HG03469 (cell line): ENCODE measurements at regions not wholly inside any gene's neighbourhood (a gene's known extent, or its start where the extent isn't known, plus 50 kb on each side); places are given as distances from the start of the nearest gene placed in this dataset.
"Not testable (repeated sequence)": the region's sequence is repeated elsewhere in the genome, so short reads cannot be mapped to it uniquely, and the experiment has no call there.

Experiments
- ATAC-seq: cut with Tn5 transposase; IDR thresholded peaks from one replicate; pipeline ENCODE4 v1.9.1; 2021; ENCODE audit warnings: mild to moderate bottlenecking, moderate library complexity, moderate number of reproducible peaks; ENCODE audit not compliant: unreplicated experiment

DNA sequence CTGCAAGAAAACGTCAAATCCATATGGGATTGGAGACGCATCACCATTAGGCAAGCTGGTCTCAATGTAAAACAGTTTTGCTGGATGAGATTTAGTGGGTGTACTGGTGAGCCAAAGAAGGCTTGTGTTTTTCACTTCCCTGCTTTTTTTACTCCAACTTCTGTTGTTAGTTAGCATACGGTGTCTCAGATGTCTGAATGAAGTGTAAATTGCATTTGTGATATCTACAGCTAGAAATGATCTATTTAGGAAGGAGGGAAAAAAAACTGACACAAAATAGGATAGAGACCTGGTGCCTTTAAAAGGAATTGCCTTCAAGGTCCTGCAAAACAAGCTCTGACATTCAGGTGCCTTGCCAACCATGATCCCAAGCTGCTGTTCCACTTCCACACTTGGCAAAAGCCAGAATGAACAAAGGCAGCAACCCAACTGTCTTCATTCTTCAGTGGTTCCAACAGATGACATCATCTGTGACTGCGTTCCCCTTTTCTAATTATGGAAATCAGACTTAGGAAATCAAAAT is 104.2 kb upstream of the RAI14 start:
- no peak for ATAC-seq

DNA sequence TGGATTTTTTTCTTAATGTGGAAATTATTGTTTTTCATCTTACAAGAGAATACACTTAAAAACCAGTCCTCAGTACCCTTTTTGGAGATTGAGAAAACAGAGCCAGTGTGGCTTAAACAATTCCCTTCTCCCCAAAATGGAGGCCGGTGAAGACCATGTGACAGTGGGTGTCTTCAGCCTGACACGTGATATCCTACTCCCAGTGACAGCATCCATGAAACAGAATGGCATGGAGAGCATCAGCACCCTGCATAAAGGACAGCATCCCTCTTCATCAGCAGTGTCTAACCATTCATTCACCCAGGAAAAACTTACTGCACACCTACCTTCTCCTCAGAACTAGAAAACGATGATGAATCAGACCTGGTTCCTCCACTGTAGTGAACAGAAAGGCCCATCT is 103.4 kb upstream of the RAI14 start:
- no peak for ATAC-seq

DNA sequence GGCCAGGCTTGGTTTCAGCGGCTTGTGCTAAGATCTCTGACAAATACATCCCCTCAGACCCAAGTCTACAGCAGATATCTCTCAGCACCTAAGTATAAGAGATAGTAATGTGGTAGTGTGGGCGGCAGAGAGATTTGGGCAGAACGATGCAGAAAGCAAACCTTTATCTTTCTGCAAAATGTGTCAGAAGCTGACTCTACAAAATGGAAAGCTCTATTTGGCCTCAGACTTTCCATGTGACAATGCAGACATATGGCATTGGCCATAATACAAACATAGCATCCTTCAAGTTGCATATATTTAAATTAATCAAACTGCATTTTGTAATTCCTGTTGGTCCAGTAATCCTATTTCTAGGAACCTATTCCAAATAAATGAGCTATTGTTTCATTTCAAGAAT is 102.5 kb upstream of the RAI14 start:
- ATAC-seq, result no peak

DNA sequence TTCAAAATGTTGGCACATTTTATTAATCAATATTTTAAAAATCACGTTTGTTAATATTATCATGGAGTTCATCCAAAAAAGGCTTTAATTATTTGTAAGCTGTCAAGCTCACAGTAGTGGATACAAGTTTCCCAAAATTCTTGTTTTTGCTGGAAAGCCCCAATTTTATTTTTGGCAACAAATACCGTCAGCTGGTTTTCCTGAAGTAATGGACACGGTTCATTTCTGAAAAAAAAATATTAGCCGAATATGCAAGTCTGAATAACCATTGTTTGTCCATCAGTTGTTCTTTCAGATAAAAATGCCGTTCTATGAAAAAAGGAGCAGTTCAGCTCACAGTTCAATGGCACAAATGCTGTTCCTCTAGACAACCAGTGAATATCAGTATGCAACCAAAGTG is 101.5 kb upstream of the RAI14 start:
- no peak for ATAC-seq

DNA sequence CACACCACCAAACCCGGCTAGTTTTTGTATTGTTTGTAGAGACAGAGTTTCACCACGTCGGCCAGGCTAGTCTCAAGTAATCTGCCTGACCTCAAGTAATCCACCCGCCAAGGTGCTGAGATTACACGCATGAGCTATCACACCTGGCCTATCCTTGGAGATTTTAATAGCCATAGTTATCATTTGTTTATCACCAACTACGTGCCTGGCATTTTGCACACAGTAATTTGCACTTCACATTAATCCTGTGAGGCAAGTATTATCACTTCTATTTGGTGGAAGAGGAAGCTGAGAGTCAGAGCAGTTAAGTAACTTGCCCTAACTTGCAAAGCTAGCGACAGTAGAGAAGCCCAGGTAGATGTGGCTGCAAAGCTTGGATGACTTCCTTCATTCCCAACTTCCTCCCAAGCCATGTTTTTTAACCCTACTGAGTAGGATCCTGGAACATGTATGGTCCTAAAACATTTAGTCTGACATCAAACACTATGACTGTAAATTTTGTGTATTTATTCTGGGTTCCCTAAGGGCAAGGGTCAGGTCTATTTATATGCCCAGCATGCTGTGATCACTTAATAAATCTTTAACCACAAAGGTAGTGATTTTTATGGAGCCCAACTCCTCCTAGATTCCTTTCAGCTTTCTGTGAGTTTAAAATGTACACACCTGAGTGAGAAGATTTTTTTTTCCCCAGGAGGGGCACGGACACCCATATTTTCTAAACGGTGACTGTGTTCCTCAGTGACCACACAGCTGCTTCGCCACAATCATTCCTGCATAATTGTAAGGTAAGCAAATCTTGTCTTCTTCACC is 100.2 kb upstream of the RAI14 start:
- no peak for ATAC-seq

DNA sequence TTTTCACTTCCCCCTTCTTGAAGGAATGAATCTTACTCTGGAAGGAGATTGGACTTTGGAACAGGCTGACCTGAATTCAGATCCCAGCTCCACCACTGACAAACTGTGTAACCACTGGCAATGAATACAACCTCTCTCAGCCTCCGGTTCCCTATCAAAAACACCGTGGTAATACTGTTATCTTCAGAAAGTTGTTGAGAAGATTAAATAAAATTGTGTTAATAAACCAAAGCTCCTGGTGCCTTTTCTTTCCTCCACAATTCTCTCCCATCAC is 99.7 kb upstream of the RAI14 start:
- no peak for ATAC-seq

DNA sequence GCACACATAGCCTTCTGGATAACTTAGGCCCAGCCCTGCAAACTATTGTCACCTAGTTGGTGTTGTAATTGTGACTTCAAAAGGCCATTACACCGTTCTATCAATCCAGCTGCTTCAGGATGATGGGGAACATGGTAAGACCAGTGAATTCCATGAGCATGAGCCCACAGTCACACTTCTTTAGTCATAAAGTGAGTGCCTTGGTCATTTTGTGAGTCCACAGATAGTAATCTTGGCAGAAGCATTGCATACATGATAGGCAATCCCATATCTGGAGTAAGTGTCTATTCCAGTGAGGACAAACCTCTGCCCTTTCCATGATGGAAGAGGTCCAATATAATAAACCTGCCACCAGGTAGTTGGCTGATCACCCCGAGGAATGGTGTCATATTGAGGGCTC is 94.5 kb upstream of the RAI14 start:
- not testable (repeated sequence) for ATAC-seq

DNA sequence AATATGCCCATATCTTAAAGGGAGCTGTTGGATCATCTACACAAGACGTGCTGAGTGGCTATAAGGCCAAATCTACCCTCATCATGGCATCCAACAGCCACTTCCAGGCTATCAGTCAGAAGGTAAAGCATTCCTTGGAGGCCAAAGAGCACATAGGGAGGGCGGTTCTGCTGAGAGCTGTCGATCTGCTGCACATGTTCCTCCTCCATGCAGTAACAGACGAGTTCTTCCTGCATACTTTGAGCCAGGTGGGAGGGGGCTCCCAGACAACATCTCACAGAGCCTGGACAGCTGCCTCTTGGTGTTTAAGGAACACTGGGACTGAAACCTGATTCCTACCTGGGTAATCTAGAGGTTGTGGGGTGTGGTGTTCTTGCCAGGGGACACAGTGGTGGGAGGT is 93.3 kb upstream of the RAI14 start:
- no peak for ATAC-seq

DNA sequence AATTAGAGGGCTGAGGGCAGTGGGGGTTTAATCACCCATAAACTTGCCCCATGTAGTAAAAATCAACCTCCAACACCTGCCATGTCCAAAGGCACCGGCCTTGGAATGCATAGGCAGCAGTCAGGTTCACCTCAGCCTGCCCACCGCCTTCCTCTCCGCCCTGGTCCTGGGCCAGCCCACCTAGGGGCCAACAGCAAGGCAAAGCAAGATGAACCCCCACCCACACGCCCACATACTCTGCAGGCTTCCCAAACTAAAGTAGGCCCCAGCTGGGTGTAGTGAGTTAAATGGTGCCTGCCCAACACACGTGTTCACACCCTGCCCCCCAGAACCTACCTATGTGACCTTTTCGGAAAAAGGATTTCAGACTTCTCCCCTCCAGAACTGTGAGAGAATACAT is 92.9 kb upstream of the RAI14 start:
- ATAC-seq, result no peak

DNA sequence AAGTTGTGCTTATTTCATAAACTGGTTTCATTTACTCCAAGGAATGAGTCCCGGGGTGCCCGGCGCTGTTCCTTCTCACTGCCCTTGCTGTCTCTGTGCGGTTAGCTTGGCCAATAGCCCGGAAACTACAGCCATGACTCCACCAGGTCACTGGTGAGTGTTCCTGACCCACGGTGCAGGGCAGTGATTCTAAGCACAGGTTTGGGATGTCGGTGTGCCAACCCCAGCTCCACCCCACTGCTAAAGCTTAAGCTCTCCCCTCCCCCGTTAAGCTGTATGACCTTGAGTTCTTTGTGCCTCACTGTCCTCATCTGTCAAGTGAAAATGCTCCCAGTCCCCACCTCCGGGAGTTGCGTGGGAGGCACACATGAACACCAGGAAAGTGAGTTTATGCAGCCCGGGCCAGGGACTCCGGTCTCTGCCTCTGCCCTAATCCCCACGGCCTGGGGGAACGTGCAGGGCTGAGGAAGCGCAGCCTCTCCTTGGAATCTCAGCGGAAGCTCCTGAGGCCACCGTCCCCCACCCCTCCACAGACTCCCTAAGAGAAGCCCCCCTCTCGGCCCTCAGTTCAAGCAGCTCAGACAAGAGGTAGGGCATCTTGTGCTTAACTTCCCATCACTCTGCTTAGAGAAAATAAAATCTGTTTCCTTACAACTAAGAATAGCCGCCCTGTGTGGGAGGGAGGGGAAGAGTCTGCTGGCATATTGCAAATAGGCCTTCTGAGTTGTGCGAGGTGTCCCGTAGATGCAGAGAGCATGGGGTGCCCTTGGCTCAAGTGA is 92.0 kb upstream of the RAI14 start:
- ATAC-seq, result no peak

DNA sequence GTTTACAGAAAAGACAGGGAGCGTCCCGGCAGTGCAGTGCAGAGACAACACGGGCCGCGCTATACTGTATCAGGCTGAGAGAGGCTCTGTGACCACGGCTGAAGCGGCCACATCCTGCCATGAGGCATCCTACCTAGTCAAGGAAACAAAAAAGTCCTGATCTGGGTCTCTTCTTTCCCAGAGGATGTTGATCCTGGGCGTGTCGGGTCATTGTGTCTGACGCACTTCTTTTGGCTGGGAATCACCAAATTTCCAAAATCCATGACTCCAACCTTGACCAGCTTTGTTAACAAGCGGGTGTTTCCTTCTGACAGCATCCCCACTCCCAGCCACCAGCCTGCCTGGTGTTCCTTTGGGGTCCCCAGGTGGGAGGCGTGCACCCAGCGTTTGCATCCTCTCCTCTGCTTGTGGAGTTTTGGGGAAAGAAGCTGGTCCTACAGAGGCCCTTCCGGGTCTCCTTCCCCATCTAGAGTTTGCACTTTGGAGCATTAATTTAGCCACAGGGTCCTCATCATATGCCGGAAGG is 91.4 kb upstream of the RAI14 start:
- ATAC-seq, result no peak

DNA sequence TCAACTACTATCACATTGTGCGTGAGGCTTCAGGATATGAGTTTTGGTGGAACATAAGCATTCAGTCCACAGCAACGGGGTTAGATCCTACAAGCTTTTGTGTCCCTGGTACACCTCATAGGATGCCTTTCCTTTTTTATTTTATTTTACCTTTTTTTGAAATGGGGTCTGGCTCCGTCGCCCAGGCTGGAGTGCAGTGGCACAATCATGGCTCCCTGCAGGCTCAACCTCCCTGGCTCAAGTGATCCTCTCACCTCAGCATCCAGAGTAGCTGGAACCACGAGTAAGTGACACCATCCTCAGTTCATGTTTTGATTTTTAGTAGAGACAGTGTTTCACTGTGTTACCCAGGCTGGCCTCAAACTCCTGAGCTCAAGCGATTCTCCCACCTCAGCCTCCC is 86.0 kb upstream of the RAI14 start:
- ATAC-seq, result no peak

DNA sequence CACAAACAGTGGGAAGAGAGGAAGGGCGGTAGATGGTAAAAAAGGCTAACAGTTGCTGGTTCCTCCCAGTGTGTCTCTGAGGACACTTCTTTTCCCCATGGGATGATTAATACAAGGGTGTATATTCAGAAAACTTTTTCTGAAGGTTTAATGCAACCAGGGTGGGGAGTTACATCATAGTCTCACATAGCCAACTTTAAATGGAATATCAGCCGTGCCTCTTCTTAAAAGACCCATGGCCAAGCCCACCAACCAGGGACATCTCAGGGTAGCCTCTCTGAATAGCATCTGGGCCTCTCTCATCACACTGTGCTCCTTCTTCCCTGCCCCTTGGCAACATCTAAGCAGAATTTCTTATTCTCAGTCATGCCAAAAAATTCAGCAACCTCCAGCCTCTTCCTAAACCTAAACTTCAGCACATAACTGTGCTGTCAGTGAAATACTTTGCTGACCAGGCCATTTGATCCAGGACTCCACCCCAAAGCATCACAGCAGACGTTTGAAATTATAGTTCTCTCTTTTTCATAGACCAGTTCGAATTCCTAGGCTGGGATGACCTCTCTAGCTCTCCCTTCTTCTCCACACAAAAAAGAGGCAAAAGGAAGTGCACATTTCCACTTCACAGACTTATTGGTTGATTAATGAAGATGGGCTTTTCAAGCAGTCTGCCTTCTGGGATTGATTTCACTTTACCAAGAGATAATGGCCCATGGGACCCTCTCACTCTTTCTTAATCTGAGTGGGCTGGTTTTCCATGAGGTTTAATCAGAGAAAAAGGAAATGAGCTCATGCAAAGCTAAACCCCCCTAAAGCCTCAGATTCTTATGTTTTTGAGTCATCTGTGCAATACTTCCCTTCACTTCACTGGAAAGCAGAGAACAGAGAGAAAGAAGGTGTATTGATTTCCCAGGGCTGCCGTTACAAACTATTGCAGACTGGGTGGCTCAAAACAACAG is 85.1 kb upstream of the RAI14 start:
- ATAC-seq, result no peak

DNA sequence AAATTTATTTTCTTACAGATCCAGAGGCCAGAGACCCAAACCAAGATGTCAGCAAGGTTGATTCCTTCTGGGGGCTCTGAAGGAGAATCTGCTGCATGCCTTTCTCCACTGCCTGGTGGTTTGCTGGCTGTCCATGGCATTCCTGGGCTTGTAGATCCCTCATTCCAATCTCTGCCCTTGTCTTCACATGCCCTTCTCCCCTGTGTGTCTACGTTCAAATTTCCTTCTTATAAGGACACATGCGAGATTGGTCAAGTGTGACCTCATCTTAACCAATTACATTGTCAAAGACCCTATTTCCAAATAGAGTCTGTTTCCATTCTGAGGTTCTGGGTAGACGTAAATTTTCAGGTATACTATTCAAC is 84.5 kb upstream of the RAI14 start:
- ATAC-seq, result no peak

DNA sequence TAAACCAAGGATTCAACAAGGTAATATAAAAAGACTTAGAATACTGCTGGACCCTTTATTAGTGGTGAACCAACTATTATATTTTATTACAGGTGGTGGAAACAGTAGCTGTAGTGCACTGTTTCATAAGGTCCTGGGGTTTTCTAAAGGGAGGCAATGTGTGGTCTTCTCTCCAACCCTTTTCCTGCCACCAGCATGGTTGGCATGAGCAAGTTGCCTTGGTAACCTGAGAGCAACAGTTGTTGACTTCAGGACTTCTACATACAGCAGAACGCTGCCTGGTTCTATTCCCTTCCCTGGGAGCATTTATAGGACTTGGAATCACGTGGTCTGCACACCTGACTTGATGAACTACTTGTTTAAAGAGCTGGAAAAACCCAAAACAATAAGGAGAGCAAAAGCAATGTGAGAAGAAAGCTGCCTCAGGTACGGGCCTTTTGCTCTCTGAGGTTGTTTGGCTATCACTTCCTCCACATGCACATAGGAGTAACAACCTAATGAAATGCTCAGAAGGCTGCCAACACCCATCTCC is 81.1 kb upstream of the RAI14 start:
- ATAC-seq, result no peak

DNA sequence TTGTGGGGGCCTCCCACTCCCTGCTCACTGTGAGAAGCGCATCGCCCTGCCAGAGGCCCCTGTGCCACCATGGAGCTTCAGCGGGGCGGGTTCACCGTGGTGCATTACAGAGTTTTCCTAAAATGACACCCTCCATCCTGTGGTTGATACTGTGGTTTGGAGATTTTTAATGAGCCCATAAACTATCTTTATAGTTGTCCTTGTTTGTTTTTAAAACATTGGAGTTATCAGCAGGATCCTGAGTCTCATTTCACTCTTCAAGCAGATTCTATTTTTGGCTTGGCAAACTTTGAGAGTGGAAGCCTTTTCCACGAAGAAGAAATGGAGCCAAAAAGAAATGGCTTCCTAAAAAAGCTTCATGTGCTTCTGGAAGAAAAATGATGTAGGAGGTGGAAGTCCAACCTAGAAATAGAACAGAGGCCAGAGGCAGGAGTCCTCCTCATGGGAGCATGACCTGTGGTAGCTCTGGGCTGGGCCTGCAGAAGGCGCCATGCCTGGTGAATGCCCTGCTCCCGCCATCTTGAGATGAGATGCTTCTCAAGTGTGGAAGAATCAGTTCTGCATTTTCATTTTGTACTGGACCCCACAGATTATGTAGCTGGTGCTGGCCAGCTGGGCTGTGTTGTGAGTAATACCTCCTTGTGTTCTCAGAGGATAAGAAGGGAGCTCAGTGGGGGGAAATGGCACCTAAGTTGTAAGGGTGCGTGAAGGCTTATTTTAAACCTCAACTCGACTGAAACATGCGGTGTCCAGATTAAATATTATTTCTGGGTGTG is 79.0 kb upstream of the RAI14 start:
- ATAC-seq, result no peak

DNA sequence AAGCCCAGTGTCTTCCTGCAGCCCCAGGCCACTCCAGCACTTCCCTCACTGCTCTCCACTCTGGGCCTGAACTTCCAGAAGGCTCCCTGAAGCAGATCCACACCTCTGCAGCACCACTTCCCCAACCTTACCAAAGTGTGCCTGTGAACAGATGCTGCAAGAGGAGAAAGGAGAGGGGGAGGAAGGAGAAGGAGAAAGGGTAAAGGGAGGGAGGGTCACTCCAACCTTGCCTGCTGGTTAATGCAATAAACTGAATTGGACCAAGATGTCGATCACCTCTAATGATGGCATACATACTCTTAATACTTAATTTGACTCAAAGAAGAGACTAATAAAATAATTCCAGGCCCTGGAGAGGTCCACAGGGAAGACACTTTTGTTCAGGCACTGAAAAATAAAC is 77.2 kb upstream of the RAI14 start:
- no peak for ATAC-seq

DNA sequence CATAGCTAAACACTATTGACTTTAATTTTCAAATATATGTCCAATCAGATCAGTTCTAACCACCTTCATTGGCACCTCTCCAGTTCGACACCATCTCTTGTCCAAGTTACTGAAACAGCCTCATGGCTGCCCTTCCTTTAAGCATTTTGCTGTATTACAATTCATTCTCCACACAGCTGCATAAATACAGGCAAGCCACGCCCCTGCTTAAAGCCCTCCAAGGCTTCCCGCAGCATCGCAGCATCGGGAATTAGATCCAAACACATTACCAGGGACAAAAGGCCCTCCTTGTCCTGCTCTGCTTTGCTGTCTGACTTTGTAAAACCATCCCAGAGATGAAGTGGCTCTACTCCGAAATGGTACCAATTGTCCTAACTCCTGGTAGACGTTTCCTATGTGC is 75.1 kb upstream of the RAI14 start:
- ATAC-seq, result no peak

DNA sequence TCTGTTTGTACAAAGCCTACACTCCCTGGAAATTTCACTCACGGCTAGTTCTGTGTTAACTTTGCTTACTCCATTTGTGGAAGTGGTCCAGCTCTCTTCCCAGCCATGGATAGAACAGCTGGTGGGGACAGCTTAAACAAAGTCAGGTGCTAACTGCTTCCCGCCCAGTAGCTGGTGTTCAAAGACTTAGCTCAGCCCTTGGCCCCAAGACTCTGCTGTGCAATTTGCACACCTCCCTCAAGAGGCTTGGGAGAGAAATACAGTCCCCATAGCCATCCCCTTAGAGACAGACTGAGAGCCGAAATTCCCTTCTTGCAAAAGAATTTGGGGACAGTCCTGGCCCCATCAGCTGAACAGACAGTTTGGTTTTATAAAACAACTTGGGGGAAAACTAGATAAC is 73.8 kb upstream of the RAI14 start:
- ATAC-seq, result no peak

DNA sequence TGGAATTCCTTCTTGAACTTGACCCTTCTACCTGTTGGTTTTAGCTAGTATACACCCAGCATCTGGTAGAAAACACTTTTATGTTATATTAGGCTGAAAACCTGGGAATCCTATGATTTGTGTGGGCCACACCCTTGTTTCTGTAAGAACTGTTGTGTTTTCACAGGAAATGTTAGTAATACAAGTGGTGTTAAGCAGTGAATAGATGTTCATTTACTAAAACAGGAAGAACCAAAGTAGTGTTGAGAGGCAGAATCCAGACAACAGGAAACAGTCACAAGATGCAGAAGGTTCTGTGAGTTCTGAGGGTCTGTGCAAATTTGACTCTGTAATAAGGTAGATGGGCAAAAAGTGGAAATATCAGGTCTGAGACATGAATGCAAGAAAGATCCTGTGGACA is 73.0 kb upstream of the RAI14 start:
- no peak for ATAC-seq
